ENCODE measurements at regions not wholly inside any gene's neighbourhood (a gene's known extent, or its start where the extent isn't known, plus 50 kb on each side); places are given as distances from the start of the nearest gene placed in this dataset.

DNA sequence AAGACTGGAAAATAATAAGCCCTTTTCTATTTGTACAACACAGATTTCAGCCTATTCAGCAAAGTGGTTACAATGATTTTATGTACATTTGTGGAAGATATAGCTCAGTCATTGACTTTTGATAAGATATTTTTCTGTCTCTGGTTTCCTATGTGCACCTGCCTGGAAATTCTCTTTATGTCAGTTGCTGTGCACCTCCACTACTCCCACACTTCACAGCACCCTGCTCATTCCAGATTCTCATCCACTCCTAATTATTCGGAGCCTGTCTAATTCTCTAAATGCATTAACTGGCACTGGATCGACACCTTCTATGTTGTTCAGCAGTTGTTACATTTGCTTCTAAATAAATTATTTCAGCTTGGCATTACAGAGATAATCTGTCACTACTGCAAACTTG is 275.1 kb upstream of the RND3 start:
- no peak for DNase-seq

DNA sequence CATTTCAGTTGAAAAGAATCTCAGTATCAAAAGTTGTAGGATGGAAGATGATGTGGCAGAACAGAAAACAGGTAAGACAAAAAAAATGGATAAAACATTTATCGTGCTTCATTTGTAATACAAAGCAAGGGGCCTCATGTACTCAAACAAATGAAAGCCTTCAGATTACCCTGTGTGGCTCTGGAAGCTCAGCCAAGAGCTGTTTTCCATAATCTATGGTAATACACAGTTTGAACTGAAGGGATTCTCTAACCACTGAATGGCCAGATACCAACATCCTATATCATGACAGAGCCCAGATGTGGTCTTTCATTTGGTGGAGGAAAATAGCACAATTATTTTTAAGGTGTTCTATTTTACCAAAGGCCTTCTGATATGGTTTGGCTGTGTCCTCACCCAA is 272.1 kb upstream of the RND3 start:
- DNase-seq: no peak

DNA sequence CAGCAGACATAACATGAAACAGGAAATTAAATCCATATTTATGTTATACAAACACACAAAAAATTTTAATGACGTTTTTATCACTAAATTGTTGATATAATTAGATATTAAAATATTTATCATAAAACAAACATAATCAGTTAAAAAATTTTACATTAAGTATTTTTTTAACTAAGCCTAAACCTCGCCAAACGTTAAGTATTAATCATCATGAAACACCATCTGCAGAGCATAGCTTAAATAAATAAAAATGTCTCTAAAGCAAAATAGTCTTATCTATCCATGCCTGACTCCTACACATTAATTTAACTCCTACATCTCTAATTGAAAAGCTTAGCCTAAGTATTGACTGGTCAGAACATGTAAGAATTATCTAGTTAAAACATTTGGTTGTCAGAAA is 271.6 kb upstream of the RND3 start:
- no peak for DNase-seq

DNA sequence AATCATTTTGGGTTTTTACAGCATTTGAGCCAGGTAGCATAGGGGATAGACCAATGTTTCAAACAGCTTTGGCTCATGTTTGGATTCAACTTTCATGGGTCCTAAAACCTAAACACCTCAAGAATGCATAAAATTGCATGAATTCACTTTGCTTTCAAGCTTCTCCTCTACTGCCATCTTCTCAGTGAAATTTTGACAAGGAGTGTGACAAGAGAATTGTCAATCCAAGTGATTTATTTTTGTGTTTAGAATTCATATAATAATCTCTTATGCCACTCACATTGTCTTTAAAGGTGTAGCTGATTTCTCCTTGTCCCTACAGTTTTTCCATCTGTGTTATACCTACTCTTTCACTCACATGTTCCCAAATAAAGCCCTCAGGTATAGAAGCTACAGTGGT is 264.8 kb upstream of the RND3 start:
- DNase-seq: no peak

DNA sequence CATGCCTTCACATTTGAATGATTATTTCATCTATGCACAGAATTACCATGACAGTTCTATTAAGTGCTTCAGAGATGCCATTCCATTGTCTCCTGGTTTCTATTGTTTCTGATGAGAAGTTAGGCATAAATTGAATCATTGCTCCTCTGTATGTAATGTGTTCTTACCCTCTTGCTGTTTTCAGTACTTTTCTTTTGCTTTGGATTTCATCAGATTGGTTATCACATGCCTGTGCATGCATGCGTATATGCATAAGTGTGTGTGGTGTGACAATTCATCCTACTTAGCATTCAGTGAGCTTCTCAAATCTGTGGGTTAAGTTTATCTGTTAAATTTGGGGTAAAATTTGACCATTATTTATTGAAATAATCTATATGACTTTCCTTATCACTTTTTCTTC is 263.3 kb upstream of the RND3 start:
- DNase-seq: peak; percentile 10

DNA sequence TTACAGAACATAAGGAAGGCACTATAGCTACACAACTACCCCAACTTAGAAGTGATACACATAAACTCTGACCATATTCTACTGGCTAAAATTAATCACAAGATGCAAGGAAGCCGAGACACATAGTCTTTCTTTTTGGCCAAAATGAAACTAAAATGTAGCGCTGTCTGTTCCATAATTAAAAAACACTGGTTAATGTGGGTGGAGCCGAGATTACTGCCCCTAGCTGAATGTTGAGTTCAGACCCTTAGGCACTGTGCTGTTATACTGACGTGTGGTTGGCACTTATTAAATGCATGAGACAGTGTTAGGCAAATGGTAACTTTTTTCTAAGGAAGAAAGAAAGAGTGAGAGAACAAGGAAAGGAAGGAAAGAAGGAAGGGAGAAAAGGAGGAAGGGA is 254.6 kb upstream of the RND3 start:
- DNase-seq: no peak

DNA sequence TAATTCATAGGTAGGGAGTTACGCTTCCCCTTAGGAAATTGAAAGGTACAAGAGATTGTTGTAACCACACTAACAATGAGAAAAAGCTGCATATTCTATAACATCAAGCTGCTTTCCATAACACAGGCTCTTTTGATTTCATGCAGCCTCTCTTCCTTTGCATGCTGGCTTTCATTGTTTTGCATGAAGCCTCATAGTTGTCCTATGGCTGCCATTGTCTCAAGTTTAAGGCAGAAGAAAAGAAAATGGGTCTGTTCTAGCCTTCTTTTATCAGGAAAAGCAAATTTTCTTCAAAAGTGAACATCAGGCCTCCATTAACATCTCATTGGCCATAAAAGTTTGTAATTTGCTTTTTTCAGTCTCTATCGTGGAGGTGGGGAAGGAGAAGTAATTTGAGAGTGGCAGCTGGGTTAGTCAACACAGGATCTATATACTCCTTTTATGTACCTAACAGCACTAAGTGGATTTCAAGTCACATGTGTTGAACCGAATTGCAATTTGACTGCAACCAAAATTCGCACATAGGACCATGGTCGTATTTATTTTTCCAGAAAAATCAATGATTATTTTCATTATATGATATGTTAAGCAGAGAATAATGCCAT is 248.5 kb upstream of the RND3 start:
- no peak for DNase-seq

DNA sequence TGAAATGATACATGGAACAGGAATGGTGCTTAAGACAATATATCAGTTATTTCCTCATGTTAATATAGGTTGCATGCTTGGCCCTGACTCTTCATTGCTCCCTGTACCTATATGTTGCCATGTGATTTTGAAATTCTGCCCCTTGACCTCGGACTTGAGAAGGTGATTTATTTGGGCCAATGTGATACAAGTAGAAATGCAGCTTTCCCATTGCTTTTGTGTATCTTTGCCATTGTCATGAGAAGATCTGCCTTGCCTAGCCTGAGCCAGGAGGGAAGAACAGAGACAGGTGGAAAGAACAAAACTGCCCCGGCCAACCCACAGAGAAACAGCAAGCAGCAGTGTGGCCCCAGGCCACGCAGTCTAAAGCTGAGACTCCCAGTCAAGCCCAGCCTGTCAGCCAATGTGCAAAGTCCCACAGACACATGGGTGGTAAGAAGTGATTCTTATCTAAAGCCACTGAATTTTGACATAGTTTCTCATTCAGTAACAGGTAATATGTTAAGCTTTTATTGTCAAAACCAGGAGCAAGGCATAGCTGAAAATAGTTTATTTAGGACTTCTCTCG is 245.7 kb upstream of the RND3 start:
- no peak for DNase-seq

DNA sequence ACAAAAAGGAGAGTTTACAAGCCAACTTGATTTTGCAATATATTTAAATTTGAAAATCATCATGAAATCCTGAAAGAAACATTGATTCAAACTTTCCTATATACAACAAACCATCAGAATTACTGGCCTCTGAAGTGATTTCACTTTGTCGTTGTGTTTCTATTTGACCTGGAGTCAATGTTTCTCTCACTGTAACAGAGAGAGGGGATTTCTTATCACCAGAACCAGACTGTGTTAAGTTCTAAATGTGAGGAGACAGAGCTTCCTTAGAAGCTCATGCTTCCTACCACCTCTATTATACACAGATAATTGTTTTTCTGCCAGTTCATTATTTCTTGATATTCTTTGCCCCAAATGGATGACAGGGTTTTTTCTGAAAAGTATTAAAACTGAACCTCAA is 245.0 kb upstream of the RND3 start:
- no peak for DNase-seq

DNA sequence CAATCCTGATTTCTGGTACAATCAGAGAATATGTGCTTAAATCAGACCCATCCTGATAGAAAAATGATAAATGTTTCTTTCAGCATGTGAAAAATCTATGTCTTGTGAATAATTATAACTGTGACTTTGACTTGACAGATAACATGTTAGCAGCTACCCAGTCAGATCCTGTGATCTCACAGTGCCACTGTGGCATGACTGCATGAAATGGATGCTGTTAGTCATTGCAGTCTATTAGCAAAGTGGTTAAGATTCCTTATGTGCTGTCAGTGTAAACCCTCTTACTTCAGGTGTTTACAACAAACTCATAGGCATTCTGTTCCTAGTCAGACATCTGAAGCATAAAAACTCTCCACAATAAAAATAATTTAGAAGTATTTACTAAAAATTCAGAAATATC is 244.6 kb upstream of the RND3 start:
- peak; percentile 54 for DNase-seq

DNA sequence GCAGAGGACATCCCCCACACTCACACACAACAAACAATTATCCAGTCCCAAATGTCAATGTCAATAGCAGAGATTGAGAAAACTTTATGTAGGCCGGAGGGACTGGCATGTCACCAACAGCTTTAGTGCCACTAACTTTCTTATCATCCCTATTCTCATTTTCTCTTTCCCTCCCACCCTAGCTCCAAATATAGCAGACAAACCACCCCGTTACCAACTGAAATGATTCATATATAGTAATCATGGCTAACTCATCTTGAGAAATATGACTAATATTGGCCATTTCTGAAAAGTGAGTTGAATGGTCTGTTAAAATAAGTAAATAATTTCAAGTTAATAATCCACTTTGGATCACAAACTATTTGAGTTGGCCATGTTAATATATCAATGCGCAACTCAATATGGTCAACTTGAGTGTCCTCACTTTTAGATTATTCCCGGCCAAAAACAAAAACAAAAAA is 242.1 kb upstream of the RND3 start:
- DNase-seq: peak; percentile 12

DNA sequence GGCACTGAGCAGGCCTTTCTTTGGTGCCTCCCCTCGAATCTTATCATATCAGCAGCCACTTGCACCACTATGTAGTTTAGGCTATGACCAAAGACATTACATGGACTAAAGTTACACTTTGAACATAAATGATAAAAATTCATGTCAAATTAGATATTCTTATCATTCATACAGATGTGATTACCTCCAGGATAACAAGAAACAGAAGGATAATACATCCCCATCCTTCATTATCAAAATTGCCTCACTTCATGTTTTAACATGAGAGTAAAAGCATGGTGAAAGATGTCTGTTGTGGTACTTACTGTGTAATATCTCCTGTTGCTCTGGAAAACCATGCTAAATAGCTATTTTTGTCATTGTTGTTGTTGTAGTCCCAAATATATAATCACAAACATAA is 230.8 kb upstream of the RND3 start:
- no peak for DNase-seq

DNA sequence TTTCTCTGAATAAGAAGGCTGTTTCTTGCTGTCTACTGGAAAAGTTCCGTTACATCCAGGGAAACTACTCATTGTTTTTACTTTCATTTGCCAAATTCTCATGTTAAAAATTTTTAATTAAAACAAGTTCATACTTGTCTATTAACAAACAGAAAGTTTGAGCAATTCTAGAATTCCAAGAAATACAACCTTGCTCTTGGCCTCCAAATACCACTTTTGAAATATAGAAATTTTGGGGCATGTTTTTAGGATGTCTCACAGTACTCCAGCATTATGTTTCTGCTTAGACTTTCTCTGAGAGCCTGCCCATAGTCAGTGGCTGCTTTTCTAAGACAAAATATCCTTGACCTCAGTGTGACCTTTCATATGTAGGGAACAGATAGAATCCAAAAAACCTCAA is 228.7 kb upstream of the RND3 start:
- peak; percentile 26 for DNase-seq

DNA sequence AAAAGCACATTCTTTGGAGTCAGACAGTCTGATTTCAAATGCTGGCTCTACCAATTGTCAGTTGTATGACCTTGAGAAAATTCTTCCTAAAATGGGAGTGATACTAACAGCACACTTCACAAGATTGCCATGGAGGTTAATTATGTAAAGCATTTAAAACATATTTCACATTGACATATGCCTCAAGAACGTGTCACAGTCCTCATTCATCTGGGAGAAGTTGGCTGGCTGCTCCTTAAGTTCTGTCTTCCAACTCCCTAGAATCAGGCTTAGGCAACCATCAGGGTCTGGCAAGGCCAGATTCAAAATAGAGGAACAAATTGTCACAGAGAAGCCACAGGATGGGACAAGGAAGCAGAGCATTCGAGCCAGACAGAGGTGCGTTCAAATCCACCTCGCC is 228.0 kb upstream of the RND3 start:
- no peak for DNase-seq

DNA sequence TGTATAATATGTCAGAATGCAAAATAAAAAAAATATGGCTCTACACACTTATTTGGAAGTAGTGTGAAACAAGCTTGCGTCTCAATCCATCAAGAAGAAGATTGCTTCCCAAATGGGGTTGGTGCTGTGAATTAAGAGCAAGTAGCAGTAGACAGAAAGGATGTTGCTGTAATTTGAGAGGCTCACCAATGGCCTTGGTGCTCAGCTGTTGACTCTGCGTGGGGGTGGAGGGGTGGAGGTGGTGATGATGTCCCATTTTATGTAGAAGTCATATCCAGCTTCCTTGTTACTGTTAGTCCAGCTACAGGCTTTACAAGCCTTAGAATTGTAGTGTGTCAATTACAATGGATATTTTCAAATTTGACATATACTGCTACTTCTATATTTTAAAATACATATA is 223.4 kb upstream of the RND3 start:
- DNase-seq: no peak

DNA sequence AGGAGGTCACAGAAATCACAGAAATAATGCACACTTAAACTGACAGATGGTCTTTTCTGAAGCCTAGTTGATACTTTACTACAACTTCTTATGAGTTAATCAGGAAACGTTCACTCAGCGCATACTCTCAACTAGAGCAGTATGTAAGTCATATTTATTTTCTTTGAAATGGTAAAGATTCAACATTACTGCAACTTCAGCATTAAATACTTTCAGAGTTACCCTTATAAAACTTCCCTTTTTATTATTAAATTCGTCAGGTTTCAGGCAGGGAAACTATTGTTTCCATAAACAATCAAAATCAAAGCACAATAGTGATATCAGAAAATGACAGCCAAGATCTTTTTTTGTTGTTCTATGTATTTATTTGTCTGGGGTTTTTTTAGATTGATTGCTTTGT is 222.6 kb upstream of the RND3 start:
- DNase-seq: no peak

DNA sequence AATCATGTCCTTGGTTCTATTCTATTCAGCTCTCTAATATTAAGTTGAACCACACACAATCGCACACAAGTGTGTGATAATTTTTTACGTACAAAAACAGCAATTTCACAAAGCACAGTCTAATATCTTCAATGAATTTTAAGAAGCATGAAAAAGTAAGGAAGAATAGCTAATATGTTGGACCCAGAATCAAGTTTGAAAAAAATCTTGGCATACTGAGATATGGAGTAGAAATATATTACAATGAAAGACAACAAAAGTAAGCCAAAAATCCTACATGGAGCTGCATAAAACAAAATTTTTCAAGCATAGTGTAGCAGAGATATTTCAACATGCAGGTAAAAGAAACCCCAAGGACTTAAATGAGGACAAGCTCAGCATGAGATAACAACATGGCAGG is 219.1 kb upstream of the RND3 start:
- no peak for DNase-seq

DNA sequence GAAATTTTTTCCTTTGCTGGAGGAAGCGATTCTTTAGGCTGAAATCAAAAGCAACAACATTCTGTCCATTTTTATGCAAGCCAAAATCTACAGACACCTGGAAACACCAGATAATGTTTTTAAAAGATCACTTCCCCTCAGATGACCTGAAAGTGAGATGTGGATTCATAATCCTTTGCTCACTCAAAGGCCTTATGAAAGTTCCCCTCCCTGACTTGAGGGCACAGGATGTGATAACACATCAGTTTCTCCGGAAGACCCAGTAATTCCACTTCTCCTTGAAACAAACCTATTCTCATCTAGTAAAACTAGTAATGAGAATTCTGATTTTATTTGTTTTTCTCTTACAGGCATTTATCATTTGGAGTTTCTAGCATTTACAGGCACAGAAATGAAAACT is 218.3 kb upstream of the RND3 start:
- no peak for DNase-seq

DNA sequence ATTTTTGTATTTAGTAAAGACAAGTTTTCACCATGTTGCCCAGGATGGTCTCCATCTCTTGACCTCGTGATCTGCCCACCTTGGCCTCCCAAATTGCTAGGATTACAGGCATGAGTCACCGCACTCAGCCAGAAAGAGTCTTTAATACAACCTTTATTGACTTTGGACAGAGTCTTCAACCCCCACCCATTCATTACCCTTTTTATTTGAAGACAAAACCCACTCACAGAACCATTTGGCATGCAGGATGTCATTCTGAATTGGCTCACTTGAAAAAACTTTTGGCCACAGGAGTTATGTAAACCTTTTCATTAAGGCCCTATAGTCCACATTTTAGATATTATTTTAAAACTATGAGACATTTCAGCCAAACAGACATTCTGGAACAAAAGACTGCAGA is 217.9 kb upstream of the RND3 start:
- peak; percentile 22 for DNase-seq

DNA sequence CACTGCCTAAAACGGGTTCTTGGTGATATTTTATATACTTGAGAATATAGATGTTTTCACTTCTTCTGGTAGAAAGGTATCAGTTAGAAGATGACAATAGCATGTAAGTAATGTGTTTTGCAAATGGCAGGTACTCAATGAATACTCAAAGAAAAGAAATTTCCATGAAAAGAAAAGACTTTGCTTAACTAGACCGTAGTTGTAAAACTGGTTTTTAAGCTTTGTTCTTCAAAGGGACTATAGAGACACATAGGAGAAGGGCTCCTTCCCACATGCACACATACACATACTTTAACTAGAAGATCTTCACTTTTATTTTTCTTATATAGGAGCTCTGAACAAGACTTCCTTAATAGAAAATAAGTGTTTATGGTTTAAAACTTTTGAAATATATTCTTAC is 215.3 kb upstream of the RND3 start:
- DNase-seq: no peak

DNA sequence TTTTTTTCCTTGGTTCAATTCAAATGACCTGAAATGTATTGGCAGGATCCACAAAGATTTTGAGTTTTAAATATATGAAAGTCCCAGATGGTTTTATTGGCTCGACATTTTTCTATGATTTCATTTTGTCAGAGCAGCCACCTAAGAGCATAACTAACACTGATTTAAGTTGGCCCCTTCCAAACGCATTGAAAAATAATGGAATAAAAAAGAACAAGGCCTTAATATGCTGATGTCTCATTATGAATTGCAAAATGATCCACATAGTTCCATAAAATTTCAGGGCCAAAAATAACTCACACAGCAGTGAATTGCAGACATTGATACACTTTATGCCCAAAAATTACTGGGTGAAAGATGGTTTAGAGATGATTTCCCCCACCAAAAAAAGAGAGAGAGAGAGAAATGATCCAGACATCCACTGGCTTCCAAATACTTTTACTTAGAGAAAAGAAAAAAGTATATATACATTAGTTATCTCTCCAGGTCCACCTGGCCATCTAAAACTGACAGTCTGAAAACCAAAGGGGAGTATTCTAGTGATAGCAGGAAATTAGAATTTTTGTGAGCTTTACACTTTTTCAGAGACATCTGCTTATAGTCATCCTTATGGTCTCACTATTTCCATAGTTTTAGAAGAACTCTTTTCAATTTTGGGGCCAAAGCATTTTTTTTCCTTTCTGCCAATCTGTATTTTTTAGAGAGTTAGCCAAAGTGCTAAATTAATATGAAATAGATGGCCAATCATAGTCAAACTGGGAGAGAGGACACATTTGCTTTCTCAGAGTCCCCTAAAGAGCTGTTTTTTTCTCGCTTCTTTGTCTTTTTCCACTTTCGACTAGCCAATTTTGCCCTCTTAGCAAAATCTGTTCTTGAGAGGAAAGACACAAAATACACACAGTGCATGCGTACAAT is 213.5 kb upstream of the RND3 start:
- DNase-seq: no peak

DNA sequence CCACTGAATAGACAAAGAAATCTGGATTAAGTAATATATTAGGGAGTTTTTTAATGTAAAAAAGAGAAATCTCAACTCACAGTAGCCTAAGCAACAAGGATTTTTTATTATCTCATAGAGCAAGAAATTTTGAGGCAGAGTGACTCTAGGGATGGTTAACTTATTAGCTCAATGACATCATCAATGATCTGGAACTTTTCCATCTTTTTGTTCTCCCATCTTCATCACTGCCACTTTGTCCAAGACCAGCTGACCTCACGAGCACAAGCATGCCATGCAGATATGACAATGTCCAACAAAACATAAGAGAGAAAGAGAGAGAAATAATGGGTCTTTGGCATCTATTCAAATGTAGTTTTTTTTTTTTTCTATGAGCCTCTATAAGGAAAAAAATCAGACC is 211.8 kb upstream of the RND3 start:
- no peak for DNase-seq

DNA sequence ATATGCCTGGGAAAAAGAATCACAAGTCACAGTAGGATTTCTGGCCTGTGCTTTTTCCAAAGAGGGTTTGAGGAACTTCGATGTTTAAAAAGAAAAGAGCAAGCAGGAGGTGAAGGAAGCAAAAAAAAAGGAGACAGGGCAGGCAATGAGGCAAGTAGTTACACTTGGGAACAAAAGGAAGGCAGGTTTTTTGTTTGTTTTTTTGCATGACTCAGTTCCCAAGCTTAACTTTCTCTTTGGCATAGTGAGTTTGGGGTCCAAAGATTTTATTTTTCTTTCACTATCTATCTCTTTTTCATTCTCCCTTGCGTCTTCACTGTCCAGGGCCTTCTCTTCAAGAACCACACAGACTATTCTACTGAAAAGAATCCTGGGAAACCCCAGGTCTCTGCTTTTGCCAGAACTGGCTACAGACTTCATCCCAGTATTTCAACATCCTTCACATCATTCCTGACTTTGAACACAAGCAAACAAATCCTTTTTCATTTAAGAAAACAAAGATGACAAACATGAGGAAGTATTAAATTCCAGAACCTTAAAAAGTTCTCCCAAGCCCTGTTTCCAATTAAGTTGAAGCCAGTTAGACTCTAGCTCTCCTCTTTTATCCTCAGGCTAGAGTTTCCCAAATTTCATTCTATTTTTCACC is 210.7 kb upstream of the RND3 start:
- DNase-seq: peak; percentile 45

DNA sequence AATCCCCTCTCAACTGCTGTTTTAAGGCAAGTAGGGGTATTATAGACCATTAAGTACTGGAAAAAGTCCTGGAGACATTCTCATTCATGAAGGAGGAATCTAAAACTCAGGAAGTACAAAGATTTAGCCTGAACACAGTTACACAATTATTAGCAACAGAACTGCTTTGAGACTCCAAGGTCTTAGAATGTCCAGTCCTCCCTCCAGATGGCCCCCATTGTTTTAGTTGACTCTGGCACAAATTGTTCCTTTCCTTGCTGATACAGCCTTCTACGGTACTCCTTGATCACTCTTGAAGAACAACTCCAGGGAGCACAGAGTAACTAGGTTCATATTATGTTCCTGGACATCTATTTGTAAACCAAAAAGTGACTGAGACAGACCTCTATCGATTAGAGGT is 210.1 kb upstream of the RND3 start:
- no peak for DNase-seq
